Vagina (tissue), 2 donors: ENCODE measurements at regions not wholly inside any gene's neighbourhood (a gene's known extent, or its start where the extent isn't known, plus 50 kb on each side); places are given as distances from the start of the nearest gene placed in this dataset.

Source experiments
- POLR2A ChIP-seq, 2 donors: fragments of 450-650 bp; IDR thresholded peaks; one replicate each; pipeline ENCODE4 v1.6.1; 2017; ENCODE audit warnings: antibody characterized with exemption in 2 of 2, mild to moderate bottlenecking in 2 of 2, moderate library complexity in 2 of 2
- TF ChIP-seq, protein P1 (sequence below), 3 experiments: fragments of 450-650 bp in 2 of 3; fragments of 200-600 bp in 1 of 3; sonication (generic) in 1 of 3; IDR thresholded peaks; one replicate each; pipeline ENCODE4 v1.5.1; 2017 to 2019; ENCODE audit warnings: antibody characterized with exemption in 3 of 3, mild to moderate bottlenecking in 2 of 3, moderate library complexity in 2 of 3

DNA sequence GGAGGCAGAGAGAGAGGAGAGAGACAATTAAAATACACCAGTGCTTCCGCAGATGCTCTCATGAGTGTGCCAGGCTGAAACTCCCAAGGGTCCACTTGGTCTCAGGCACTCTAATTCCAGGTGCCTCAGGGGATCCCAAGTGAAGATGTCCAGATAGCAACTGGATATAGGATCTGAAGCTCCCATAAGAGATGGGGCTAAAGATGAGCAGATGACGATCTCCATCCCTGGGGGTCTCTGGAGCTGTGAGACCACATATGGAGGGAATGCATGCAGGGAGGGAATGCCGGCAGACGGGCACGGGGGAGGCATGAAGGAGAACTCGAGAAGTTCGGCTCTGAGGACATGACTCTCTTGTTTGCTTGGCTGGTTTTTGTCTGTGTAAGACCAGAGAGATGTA is 223.7 kb upstream of the RAB6C start:
- TF ChIP-seq, protein P1, sequence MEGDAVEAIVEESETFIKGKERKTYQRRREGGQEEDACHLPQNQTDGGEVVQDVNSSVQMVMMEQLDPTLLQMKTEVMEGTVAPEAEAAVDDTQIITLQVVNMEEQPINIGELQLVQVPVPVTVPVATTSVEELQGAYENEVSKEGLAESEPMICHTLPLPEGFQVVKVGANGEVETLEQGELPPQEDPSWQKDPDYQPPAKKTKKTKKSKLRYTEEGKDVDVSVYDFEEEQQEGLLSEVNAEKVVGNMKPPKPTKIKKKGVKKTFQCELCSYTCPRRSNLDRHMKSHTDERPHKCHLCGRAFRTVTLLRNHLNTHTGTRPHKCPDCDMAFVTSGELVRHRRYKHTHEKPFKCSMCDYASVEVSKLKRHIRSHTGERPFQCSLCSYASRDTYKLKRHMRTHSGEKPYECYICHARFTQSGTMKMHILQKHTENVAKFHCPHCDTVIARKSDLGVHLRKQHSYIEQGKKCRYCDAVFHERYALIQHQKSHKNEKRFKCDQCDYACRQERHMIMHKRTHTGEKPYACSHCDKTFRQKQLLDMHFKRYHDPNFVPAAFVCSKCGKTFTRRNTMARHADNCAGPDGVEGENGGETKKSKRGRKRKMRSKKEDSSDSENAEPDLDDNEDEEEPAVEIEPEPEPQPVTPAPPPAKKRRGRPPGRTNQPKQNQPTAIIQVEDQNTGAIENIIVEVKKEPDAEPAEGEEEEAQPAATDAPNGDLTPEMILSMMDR (IDR thresholded peaks at IDR 0.05) = no peak
- TF ChIP-seq POLR2A (IDR thresholded peaks at IDR 0.05) = no peak
